ENCODE measurements at regions not wholly inside any gene's neighbourhood (a gene's known extent, or its start where the extent isn't known, plus 50 kb on each side); places are given as distances from the start of the nearest gene placed in this dataset.

GRCh38 chr19:31113293-31113692 lies 235.9 kb downstream of the TSHZ3 start:
- H3K27me3 Mint-ChIP-seq, result peaks cover 24 to 52% of the 10 kb centered on the region in 2 donors
- ChIA-PET CTCF (no interaction called here), POLR2A (no interaction called here)
- no peak overlapping the region for H3K27ac Mint-ChIP-seq
- H3K4me1 ChIP-seq (ENCODE audit: insufficient read depth, low read length), result peaks cover 5% of the 10 kb centered on the region
- H3K27ac ChIP-seq (ENCODE audit: low read depth, low read length), result no peak overlapping the region
- no peaks in the 10 kb centered on the region for H3K9me3 ChIP-seq (ENCODE audit: low read length)
- H3K27me3 ChIP-seq (ENCODE audit: insufficient read depth, low read length, poor library complexity, severe bottlenecking), result peaks cover 4% of the 10 kb centered on the region
- peaks cover 0 to 2% (median 0%) of the 10 kb centered on the region in 5 donors for H3K9me3 Mint-ChIP-seq
- DNase-seq, result no peak
- H3K4me3 Mint-ChIP-seq, result no peak overlapping the region
- H3K36me3 Mint-ChIP-seq, result no peaks in the 10 kb centered on the region
- no peaks in the 10 kb centered on the region for H3K36me3 ChIP-seq (ENCODE audit: insufficient read depth, low read length)
- no peak overlapping the region for H3K4me3 ChIP-seq (ENCODE audit: low read length)
- peaks cover 8 to 9% (median 9%) of the 10 kb centered on the region in 3 donors for H3K4me1 Mint-ChIP-seq

DNA sequence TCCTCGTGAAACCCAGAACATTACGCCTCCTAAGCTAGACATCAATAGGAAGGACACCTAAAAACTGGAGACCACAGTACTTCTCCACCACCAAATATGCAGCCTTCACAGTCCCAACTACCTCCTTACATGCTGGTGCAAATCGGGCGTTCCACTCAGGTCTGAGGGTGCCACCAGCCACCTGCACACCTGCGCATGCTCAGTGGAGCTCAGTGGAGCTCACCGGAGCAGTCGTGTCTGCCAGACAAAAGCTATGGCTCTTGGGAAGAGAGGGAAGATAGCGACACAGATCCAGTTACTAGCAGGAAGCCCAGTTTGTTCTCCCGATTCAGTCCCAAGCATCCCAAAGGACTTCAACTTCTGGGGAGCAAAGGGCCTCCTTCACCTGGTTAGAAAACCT lies 237.1 kb downstream of the TSHZ3 start:
- Mint-ChIP-seq H3K9me3 (peaks cover 0 to 2% (median 0%) of the 10 kb centered on the region in 5 donors), H3K27me3 (peaks cover 29 to 58% of the 10 kb centered on the region in 2 donors), H3K27ac (no peak overlapping the region), H3K36me3 (no peaks in the 10 kb centered on the region), H3K4me1 (peaks cover 8 to 9% (median 9%) of the 10 kb centered on the region in 3 donors), H3K4me3 (no peak overlapping the region)
- POLR2A ChIA-PET, result no interaction called here
- Histone ChIP-seq H3K9me3 (ENCODE audit: low read length) (no peaks in the 10 kb centered on the region), H3K4me3 (ENCODE audit: low read length) (no peak overlapping the region), H3K27ac (ENCODE audit: low read depth, low read length) (no peak overlapping the region), H3K27me3 (ENCODE audit: insufficient read depth, low read length, poor library complexity, severe bottlenecking) (peaks cover 4% of the 10 kb centered on the region), H3K4me1 (ENCODE audit: insufficient read depth, low read length) (peaks cover 5% of the 10 kb centered on the region), H3K36me3 (ENCODE audit: insufficient read depth, low read length) (no peaks in the 10 kb centered on the region)
- CTCF ChIA-PET, result no interaction called here
- DNase-seq, result no peak

- Histone ChIP-seq H3K27me3 (ENCODE audit: insufficient read depth, low read length, poor library complexity, severe bottlenecking) (peaks cover 4% of the 10 kb centered on the region), H3K36me3 (ENCODE audit: insufficient read depth, low read length) (no peaks in the 10 kb centered on the region), H3K27ac (ENCODE audit: low read depth, low read length) (no peak overlapping the region), H3K4me3 (ENCODE audit: low read length) (no peak overlapping the region), H3K9me3 (ENCODE audit: low read length) (no peaks in the 10 kb centered on the region), H3K4me1 (ENCODE audit: insufficient read depth, low read length) (peaks cover 5% of the 10 kb centered on the region)
- Mint-ChIP-seq H3K4me3 (no peak overlapping the region), H3K4me1 (peaks cover 8 to 9% (median 9%) of the 10 kb centered on the region in 3 donors), H3K27me3 (peaks cover 29 to 58% of the 10 kb centered on the region in 2 donors), H3K27ac (no peak overlapping the region), H3K9me3 (peaks cover 0 to 2% (median 0%) of the 10 kb centered on the region in 5 donors), H3K36me3 (no peaks in the 10 kb centered on the region)
- CTCF ChIA-PET, result no interaction called here
- DNase-seq, result no peak
- POLR2A ChIA-PET, result no interaction called here
Observed at GRCh38 chr19:31111741-31112140, 237.5 kb downstream of the TSHZ3 start.

DNA sequence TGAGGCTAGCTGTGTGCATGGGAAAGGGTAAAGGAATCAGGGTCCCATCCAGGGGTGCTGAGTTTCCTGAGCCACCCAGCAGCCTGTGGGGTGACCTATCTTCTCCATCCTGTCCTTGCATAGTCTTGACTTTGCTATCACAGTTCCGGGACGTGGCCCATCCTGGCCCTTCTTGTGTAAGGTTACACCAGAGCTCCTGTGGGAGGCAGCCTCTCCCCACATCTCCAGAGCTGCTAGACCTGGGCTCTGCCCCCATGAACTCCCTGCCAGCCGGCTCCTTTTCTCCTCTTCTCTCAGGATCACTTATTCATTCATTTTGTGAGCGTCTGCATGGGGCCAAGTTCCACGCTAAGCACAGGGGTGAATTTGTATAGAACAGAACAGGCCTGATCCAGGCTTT lies 238.9 kb downstream of the TSHZ3 start:
- no peak overlapping the region for H3K4me3 Mint-ChIP-seq
- Histone ChIP-seq H3K27ac (ENCODE audit: low read depth, low read length) (no peak overlapping the region), H3K27me3 (ENCODE audit: insufficient read depth, low read length, poor library complexity, severe bottlenecking) (peaks cover 4% of the 10 kb centered on the region), H3K4me1 (ENCODE audit: insufficient read depth, low read length) (peaks cover 5% of the 10 kb centered on the region), H3K4me3 (ENCODE audit: low read length) (no peak overlapping the region), H3K36me3 (ENCODE audit: insufficient read depth, low read length) (no peaks in the 10 kb centered on the region), H3K9me3 (ENCODE audit: low read length) (no peaks in the 10 kb centered on the region)
- H3K36me3 Mint-ChIP-seq, result no peaks in the 10 kb centered on the region
- H3K27ac Mint-ChIP-seq, result no peak overlapping the region
- H3K9me3 Mint-ChIP-seq, result peaks cover 0 to 2% (median 0%) of the 10 kb centered on the region in 5 donors
- H3K4me1 Mint-ChIP-seq, result peaks cover 8 to 9% (median 9%) of the 10 kb centered on the region in 3 donors
- H3K27me3 Mint-ChIP-seq, result peaks cover 29 to 70% of the 10 kb centered on the region in 2 donors
- DNase-seq, result no peak
- ChIA-PET POLR2A (no interaction called here), CTCF (no interaction called here)

- Histone ChIP-seq H3K27ac (ENCODE audit: low read depth, low read length) (no peak overlapping the region), H3K4me1 (ENCODE audit: insufficient read depth, low read length) (peaks cover 5% of the 10 kb centered on the region), H3K4me3 (ENCODE audit: low read length) (no peak overlapping the region), H3K36me3 (ENCODE audit: insufficient read depth, low read length) (no peaks in the 10 kb centered on the region), H3K27me3 (ENCODE audit: insufficient read depth, low read length, poor library complexity, severe bottlenecking) (peaks cover 4% of the 10 kb centered on the region), H3K9me3 (ENCODE audit: low read length) (no peaks in the 10 kb centered on the region)
- ChIA-PET POLR2A (no interaction called here), CTCF (no interaction called here)
- Mint-ChIP-seq H3K27me3 (peaks cover 29 to 67% of the 10 kb centered on the region in 2 donors), H3K4me3 (no peak overlapping the region), H3K27ac (no peak overlapping the region), H3K36me3 (no peaks in the 10 kb centered on the region), H3K4me1 (peaks cover 8 to 9% (median 9%) of the 10 kb centered on the region in 3 donors), H3K9me3 (peaks cover 0 to 2% (median 0%) of the 10 kb centered on the region in 5 donors)
- DNase-seq, result no peak
Observed at GRCh38 chr19:31109636-31110035, 239.6 kb downstream of the TSHZ3 start.

GRCh38 chr19:31107096-31107495 lies 242.1 kb downstream of the TSHZ3 start:
- Mint-ChIP-seq H3K27me3 (peaks cover 20 to 45% of the 10 kb centered on the region in 2 donors), H3K4me3 (no peak overlapping the region), H3K36me3 (no peaks in the 10 kb centered on the region), H3K27ac (no peak overlapping the region), H3K4me1 (peaks cover 8 to 9% (median 9%) of the 10 kb centered on the region in 3 donors), H3K9me3 (peaks cover 0 to 2% (median 0%) of the 10 kb centered on the region in 5 donors)
- no peak overlapping the region for H3K4me3 ChIP-seq (ENCODE audit: low read length)
- peaks cover 5% of the 10 kb centered on the region for H3K4me1 ChIP-seq (ENCODE audit: insufficient read depth, low read length)
- H3K9me3 ChIP-seq (ENCODE audit: low read length), result no peaks in the 10 kb centered on the region
- ChIA-PET POLR2A (no interaction called here), CTCF (no interaction called here)
- H3K27ac ChIP-seq (ENCODE audit: low read depth, low read length), result no peak overlapping the region
- H3K36me3 ChIP-seq (ENCODE audit: insufficient read depth, low read length), result no peaks in the 10 kb centered on the region
- no peak for DNase-seq
- peaks cover 4% of the 10 kb centered on the region for H3K27me3 ChIP-seq (ENCODE audit: insufficient read depth, low read length, poor library complexity, severe bottlenecking)

- Histone ChIP-seq H3K9me3 (ENCODE audit: low read length) (no peaks in the 10 kb centered on the region), H3K4me3 (ENCODE audit: low read length) (no peak overlapping the region), H3K4me1 (ENCODE audit: insufficient read depth, low read length) (peaks cover 5% of the 10 kb centered on the region), H3K27me3 (ENCODE audit: insufficient read depth, low read length, poor library complexity, severe bottlenecking) (peaks cover 4% of the 10 kb centered on the region), H3K27ac (ENCODE audit: low read depth, low read length) (no peak overlapping the region), H3K36me3 (ENCODE audit: insufficient read depth, low read length) (no peaks in the 10 kb centered on the region)
- Mint-ChIP-seq H3K36me3 (no peaks in the 10 kb centered on the region), H3K4me1 (peaks cover 8 to 9% (median 9%) of the 10 kb centered on the region in 3 donors), H3K9me3 (no peaks in the 10 kb centered on the region), H3K27ac (no peak overlapping the region), H3K27me3 (peaks cover 13 to 32% of the 10 kb centered on the region in 2 donors), H3K4me3 (no peak overlapping the region)
- DNase-seq, result no peak
- POLR2A ChIA-PET, result no interaction called here
- CTCF ChIA-PET, result no interaction called here
Observed at GRCh38 chr19:31105761-31106160, 243.5 kb downstream of the TSHZ3 start.

DNA sequence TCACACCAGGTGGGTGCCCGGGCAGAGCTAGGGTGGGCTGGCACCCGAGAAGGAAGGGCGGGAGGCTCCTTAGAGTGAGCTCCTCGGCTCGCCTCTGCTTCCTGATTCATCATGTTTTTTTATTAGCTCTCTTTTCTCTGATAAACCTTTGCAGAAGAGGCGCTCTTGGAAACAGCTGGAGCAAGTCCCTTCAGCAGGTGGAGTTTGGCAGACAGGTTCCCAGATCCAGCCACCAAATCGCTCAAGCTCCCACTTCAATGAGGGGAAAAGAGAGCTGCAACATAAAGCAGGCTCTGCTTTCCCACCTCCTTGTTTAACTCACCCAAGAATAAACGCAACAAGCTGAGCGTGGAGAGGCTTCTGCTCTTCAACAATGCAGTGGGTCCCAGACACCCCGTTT lies 244.8 kb downstream of the TSHZ3 start:
- H3K9me3 Mint-ChIP-seq, result no peaks in the 10 kb centered on the region
- H3K36me3 ChIP-seq (ENCODE audit: insufficient read depth, low read length), result no peaks in the 10 kb centered on the region
- H3K27me3 Mint-ChIP-seq, result peaks cover 9 to 26% of the 10 kb centered on the region in 2 donors
- H3K27me3 ChIP-seq (ENCODE audit: insufficient read depth, low read length, poor library complexity, severe bottlenecking), result no peaks in the 10 kb centered on the region
- H3K4me1 ChIP-seq (ENCODE audit: insufficient read depth, low read length), result no peaks in the 10 kb centered on the region
- H3K4me1 Mint-ChIP-seq, result peaks cover 3 to 5% (median 4%) of the 10 kb centered on the region in 3 donors
- no peaks in the 10 kb centered on the region for H3K36me3 Mint-ChIP-seq
- no peak overlapping the region for H3K4me3 Mint-ChIP-seq
- ChIA-PET POLR2A (no interaction called here), CTCF (no interaction called here)
- H3K9me3 ChIP-seq (ENCODE audit: low read length), result no peaks in the 10 kb centered on the region
- H3K4me3 ChIP-seq (ENCODE audit: low read length), result no peak overlapping the region
- DNase-seq, result no peak
- no peak overlapping the region for H3K27ac Mint-ChIP-seq
- no peak overlapping the region for H3K27ac ChIP-seq (ENCODE audit: low read depth, low read length)

DNA sequence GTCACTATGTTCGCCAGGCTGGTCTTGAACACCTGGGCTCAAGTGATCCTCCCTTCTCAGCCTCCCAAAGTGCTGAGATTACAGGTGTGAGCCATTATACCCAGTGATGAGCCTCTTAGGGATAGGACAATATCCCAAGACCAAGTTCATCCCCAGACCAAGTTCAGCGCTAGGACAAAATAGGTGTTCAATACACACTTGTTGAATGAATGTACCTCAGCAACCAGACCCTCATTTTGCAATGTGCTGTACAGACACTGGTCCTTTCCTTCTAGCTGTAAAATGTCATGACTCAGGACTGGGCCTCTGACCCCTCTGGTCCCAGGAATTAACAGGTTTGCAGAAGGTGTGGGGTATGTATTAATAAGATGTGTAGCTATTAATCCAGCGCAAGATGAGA lies 246.0 kb downstream of the TSHZ3 start:
- DNase-seq, result no peak
- ChIA-PET CTCF (no interaction called here), POLR2A (no interaction called here)
- H3K27me3 Mint-ChIP-seq, result peaks cover 8 to 18% of the 10 kb centered on the region in 2 donors
- H3K4me1 ChIP-seq (ENCODE audit: insufficient read depth, low read length), result no peaks in the 10 kb centered on the region
- H3K36me3 Mint-ChIP-seq, result no peaks in the 10 kb centered on the region
- H3K27me3 ChIP-seq (ENCODE audit: insufficient read depth, low read length, poor library complexity, severe bottlenecking), result no peaks in the 10 kb centered on the region
- no peaks in the 10 kb centered on the region for H3K36me3 ChIP-seq (ENCODE audit: insufficient read depth, low read length)
- H3K9me3 ChIP-seq (ENCODE audit: low read length), result no peaks in the 10 kb centered on the region
- H3K4me3 Mint-ChIP-seq, result no peak overlapping the region
- H3K4me3 ChIP-seq (ENCODE audit: low read length), result no peak overlapping the region
- H3K4me1 Mint-ChIP-seq, result no peaks in the 10 kb centered on the region
- no peaks in the 10 kb centered on the region for H3K9me3 Mint-ChIP-seq
- H3K27ac ChIP-seq (ENCODE audit: low read depth, low read length), result no peak overlapping the region
- no peak overlapping the region for H3K27ac Mint-ChIP-seq

Measured in CD8-positive, alpha-beta memory T cell (primary cell).